Kidney epithelial cell (primary cell): ENCODE measurements at regions not wholly inside any gene's neighbourhood (a gene's known extent, or its start where the extent isn't known, plus 50 kb on each side); places are given as distances from the start of the nearest gene placed in this dataset.

Experiments
- DNase-seq: peaks from one replicate; pipeline ENCODE4 v3.0.0-alpha.2; 2010; ENCODE audit warnings: low read depth
- H3K27me3 ChIP-seq: 2 replicates; pipeline ENCODE4 v1.6.0; 2011; ENCODE audit warnings: low read length; ENCODE audit not compliant: control insufficient read depth, insufficient read depth
- H3K36me3 ChIP-seq: 2 replicates; pipeline ENCODE4 v1.5.1; 2011; ENCODE audit warnings: low read length; ENCODE audit not compliant: control insufficient read depth, insufficient read depth
- H3K4me3 ChIP-seq: 2 replicates; pipeline ENCODE4 v1.5.1; 2011; ENCODE audit warnings: low read depth, mild to moderate bottlenecking, control low read depth, low read length
- TF ChIP-seq, protein P1 (sequence below): IDR thresholded peaks from 2 replicates; pipeline ENCODE4 v1.5.1; 2011; ENCODE audit warnings: mild to moderate bottlenecking, moderate library complexity, low read length, control low read depth, inconsistent platforms; ENCODE audit not compliant: insufficient read depth, poor library complexity, severe bottlenecking

DNA sequence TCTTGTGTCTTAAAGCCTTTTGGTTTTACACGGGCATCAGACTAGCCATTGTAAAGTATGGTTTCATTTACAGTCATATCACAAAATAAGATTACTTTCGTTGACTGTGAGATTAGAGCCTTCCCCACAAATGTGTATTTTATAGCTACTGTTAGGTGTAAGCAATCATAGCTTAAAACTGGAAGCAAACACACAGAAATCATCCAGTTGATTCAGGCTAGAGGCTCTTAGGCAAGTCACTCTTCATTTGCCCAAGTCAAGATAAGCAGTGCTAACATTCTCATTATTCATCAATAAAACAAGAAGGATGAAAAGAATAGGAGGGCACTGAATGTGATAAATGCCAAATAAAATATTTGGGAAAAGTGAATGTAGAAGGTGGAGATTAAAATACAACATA is 448.7 kb upstream of the FAM241A start:
- DNase-seq: no peak
- Histone ChIP-seq H3K4me3 (no peak overlapping the region), H3K27me3 (no peaks in the 10 kb centered on the region), H3K36me3 (no peaks in the 10 kb centered on the region)
- TF ChIP-seq, protein P1, sequence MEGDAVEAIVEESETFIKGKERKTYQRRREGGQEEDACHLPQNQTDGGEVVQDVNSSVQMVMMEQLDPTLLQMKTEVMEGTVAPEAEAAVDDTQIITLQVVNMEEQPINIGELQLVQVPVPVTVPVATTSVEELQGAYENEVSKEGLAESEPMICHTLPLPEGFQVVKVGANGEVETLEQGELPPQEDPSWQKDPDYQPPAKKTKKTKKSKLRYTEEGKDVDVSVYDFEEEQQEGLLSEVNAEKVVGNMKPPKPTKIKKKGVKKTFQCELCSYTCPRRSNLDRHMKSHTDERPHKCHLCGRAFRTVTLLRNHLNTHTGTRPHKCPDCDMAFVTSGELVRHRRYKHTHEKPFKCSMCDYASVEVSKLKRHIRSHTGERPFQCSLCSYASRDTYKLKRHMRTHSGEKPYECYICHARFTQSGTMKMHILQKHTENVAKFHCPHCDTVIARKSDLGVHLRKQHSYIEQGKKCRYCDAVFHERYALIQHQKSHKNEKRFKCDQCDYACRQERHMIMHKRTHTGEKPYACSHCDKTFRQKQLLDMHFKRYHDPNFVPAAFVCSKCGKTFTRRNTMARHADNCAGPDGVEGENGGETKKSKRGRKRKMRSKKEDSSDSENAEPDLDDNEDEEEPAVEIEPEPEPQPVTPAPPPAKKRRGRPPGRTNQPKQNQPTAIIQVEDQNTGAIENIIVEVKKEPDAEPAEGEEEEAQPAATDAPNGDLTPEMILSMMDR: no peak

DNA sequence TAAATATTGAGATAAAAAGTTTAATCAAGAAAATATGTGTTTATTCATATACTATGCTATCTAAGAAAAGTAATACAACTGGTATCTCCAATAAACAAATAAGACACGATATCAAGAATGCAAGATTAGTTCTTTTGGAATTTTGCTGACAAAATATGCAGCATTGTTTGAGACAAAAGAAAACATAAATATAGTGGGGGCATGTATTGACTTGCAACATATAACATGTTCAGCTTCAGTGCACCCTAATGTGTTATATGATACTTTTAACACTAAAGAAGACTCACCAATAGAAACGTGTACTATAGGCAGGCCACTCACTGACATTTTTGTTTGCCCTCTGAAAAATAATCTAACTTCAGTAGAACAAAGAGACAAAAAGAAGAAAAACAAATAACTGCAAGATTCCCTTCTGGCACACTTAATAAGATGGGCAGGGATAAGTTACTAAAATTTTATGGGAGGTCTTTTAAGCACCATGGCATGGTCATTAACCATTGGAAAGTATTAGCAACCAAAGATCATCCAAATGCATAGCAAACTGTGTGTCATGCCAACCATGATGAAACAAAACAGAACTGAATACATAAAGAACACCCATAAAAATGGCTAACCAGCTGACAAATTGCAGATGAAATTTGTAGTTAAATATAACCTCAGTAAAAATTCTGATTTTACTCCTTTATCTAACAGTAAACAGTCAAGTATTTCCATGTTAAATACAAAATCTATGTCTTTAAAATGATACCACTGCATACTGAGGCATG is 447.9 kb upstream of the FAM241A start:
- H3K4me3 ChIP-seq: no peak overlapping the region
- H3K27me3 ChIP-seq: no peaks in the 10 kb centered on the region
- no peak for DNase-seq
- H3K36me3 ChIP-seq: no peaks in the 10 kb centered on the region
- TF ChIP-seq, protein P1: no peak

DNA sequence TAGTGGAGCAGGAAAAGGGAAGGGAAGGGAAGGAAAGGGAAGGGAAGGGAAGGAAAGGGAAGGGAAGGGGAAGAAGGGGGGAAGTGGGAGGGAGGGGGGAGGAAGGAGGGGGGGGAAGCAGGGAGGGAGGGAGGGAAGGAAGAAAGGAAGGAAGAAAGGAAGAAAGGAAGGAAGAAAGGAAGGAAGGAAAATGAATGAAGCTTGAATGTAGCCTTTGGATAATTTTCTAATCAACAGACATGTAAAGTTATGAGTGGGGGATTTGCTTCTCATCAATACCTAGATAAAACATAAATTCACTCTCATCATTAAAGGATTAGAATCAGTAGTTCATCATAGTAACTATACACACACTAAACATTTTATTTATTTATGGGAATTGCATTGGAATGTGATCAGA is 446.9 kb upstream of the FAM241A start:
- no peak for DNase-seq
- TF ChIP-seq, protein P1: no peak
- H3K27me3 ChIP-seq: no peaks in the 10 kb centered on the region
- no peaks in the 10 kb centered on the region for H3K36me3 ChIP-seq
- H3K4me3 ChIP-seq: no peak overlapping the region

DNA sequence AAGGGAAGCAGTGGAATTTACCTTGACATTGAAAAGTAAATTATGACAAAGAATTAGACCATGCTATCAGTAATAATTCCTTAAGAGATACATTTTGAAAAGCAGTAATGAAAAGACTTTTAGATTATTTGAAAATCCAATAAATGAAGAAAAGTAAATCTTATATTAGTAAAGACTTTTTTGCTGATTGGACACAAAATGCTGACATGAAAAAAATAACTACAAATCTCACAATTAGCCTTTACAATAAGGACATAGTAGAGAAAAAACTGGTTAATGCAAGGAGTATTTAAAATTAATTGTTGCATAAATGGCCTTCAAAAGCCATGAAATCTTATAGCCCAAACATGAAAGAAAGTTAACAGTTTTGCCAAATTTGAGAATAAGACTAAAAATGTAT is 446.1 kb upstream of the FAM241A start:
- no peaks in the 10 kb centered on the region for H3K36me3 ChIP-seq
- no peak overlapping the region for H3K4me3 ChIP-seq
- H3K27me3 ChIP-seq: no peaks in the 10 kb centered on the region
- TF ChIP-seq, protein P1: no peak
- DNase-seq: no peak

DNA sequence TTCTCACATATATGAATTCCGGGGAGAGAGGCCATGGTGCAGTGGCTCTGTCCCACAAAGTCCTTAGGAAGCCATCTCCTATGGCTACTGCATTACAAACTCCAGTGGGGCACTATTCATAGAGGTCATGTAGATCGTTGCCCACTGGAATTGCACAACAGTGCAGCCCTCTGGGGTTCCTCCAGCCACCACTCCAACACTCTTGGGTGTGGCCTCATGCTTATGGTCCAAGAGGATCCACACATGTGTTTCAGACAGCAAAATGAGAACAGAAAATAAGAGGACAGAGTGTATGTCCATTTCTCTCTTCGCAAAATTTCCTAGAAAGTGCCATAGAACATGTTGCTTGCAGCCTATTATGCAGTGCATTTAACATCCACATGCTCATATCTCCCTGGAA is 444.2 kb upstream of the FAM241A start:
- TF ChIP-seq, protein P1: no peak
- Histone ChIP-seq H3K4me3 (no peak overlapping the region), H3K36me3 (no peaks in the 10 kb centered on the region), H3K27me3 (no peaks in the 10 kb centered on the region)
- no peak for DNase-seq

DNA sequence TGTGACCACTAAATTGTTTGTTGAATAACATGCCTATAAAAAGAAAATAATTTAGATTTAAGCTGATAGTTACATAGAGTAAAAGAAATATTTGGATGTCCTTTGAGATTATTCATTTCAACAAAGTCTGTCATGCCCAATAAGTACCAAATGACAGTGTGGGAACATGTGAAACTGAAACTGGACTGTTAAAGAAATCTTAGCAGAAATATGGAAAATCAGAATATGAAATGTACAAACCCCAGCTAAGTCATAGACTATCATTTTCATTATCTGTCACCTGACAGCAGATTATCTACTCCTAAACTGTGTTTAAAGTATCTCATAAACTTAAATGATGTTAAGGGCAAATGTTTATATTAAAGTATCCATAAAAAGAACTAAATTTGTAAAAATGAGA is 437.8 kb upstream of the FAM241A start:
- H3K27me3 ChIP-seq: no peaks in the 10 kb centered on the region
- DNase-seq: no peak
- TF ChIP-seq, protein P1: no peak
- H3K36me3 ChIP-seq: no peaks in the 10 kb centered on the region
- H3K4me3 ChIP-seq: no peak overlapping the region
